GM21528 (cell line): ENCODE measurements at regions not wholly inside any gene's neighbourhood (a gene's known extent, or its start where the extent isn't known, plus 50 kb on each side); places are given as distances from the start of the nearest gene placed in this dataset.
"Not testable (repeated sequence)": the region's sequence is repeated elsewhere in the genome, so short reads cannot be mapped to it uniquely, and the experiment has no call there.

Experiments used
- ATAC-seq: cut with Tn5 transposase; IDR thresholded peaks from one replicate; pipeline ENCODE4 v1.9.1; 2021; ENCODE audit warnings: mild to moderate bottlenecking, moderate library complexity; ENCODE audit not compliant: unreplicated experiment, low FRiP score

- no peak for ATAC-seq
Observed at GRCh38 chr7:25680636-25681035, 452.4 kb upstream of the NPVF start.

DNA sequence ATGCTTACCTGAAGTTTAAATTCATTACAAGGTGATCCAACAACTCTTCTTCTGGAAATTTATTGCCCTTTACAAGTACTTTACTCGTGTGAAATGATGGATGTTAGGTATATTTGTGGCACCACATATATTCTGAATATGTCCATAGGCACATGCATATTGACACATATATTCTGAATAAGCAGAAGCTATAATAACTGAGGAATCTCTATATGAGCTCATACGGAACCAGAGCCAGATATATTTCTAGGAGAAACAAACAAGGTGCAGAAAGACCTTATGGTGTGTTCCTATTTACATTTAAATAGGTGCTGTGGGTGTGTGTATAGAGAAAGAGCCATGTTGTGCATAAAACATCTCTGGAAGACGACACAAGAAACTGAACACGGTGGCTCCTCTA is 456.1 kb upstream of the NPVF start:
- ATAC-seq: no peak

DNA sequence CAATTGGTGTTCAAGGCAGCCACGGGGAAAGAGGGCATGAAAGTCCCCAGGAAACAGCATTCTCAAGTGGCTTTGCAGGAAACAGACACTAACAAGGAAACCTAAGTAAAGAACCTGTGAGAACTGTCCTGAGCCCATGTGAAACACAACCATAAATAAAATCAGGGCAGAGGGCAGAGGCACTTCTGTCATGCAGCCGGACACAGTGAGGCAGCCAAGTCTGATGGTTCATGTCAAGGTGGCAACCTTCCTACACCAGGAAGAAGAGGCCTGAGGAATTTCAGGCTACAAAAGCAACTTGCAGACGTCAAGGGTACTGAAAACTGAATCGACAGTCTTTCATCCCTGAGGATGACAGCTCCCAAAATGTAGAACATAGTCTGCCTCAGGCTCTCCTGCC is 458.2 kb upstream of the NPVF start:
- no peak for ATAC-seq

- no peak for ATAC-seq
Observed at GRCh38 chr7:25694211-25694610, 457.8 kb upstream of the NFE2L3 start.

- no peak for ATAC-seq
Observed at GRCh38 chr7:25694699-25695098, 457.3 kb upstream of the NFE2L3 start.

GRCh38 chr7:25696571-25696970 is 455.4 kb upstream of the NFE2L3 start:
- ATAC-seq: no peak

GRCh38 chr7:25698451-25699113 is 453.4 kb upstream of the NFE2L3 start:
- ATAC-seq: no peak

DNA sequence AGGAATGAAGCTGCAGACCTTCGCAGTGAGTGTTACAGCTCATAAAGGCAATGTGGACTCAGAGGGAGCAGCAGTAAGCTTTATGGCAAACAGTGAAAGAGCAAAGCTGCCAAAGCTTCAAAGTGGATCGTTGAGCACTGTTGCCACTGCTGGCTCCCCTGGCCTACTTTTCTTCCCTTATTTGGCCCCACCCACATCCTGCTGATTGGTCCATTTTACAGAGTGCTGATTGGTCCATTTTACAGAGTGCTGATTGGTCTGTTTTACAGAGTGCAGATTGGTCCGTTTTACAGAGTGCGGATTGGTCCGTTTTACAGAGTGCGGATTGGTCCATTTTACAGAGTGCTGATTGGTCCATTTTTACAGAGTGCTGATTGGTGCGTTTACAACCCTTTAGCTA is 451.9 kb upstream of the NFE2L3 start:
- not testable (repeated sequence) for ATAC-seq

DNA sequence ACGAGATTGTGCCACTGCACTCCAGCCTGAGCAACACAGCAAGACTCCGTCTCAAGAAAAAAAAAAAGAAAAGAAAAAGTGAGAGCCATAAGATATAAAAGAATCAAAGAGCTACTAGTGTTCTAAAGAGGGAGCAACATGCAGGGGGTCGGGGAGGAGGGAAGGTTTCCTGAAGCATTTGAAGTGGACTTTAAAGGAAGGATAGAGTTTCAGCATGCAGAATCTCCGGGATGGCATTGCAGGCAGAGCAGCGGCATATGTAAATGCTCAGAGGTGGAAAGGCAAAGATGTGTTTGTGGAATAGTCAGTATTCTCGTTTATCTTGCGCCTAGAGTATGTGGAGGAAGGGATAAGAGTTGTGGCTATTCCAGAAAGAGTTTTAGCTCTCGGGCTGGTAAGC is 447.6 kb upstream of the NFE2L3 start:
- no peak for ATAC-seq

GRCh38 chr7:25706764-25707163 is 445.2 kb upstream of the NFE2L3 start:
- no peak for ATAC-seq

GRCh38 chr7:25707768-25708620 is 444.0 kb upstream of the NFE2L3 start:
- ATAC-seq: no peak

DNA sequence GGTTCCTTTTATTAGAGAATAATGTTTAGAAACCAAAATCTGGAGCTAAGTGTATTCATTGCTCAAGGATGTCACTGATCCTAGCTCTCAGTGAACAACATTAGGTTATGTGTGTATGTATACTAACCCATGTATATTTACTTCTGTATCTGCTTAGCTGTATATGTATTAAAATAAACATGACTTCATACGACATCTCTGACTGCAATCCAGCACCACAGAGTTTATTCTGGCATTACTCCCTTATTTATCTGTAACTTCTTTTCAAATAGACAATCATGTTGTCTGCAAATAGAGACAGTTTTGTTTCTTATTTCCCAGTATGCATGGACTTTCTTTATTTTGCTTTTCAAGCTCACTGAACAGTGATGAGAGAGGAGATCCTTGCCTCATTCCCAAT is 441.0 kb upstream of the NFE2L3 start:
- no peak for ATAC-seq

- no peak for ATAC-seq
Observed at GRCh38 chr7:25711940-25712339, 440.1 kb upstream of the NFE2L3 start.

DNA sequence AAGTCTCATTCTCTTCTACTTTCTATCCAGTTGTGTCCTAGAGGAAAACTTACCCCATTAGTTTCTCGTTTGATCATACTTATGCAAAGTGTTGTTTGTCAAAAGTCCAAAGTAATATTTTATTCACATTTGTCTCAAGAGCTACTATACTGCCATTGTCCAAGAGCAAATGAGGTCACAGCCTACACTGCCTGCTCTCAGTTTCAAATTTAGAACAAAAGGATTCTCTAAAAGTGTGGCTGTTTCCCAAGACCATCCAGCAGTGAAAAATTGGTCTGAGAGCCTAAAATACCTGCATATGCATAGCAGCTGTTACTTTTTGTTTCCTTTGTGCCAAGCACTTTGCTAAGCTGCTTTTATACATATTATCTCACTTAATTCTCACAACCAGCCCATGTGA is 439.5 kb upstream of the NFE2L3 start:
- ATAC-seq: no peak

DNA sequence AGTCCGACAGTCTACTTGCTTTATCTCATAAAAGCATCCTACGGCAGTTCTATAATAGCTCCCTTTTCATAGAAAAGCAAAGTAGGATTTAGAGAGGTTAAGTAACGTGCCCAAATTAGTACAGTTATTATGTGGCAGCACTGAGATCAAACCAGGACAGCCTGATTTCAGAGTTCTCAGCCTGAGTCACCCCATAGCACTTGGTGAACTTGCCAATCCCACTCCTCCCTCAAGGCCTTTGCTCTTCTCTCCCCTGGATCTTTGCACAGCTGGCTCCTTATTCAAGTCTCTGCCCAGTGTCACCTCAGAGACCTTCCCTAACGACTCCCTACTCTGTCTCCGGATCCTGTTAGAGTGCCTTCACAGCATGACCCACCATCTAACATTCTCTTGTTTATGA is 438.0 kb upstream of the NFE2L3 start:
- no peak for ATAC-seq

- ATAC-seq: no peak
Observed at GRCh38 chr7:25716421-25716820, 435.6 kb upstream of the NFE2L3 start.

- ATAC-seq: no peak
Observed at GRCh38 chr7:25718596-25718995, 433.4 kb upstream of the NFE2L3 start.

GRCh38 chr7:25719190-25719896 is 432.7 kb upstream of the NFE2L3 start:
- no peak for ATAC-seq

DNA sequence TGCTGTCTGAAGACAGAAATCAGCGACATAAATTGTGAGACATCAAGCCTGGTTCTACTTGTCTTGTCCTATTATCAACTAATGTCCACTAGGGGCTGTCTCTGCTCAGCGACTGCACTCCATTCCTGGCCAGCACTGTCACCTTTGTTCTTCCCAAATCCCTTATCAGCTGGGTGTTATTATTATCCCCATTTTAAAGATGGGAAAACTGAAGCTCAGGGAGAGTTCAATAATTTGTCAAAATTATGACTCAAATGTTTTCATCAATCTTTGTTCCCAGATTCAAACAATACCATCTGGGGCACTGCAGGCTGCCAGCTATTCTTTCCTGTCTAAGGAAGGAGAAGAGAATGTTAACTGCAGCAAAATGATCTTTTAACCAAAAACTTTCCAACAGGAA is 431.6 kb upstream of the NFE2L3 start:
- no peak for ATAC-seq

GRCh38 chr7:25722856-25723255 is 429.1 kb upstream of the NFE2L3 start:
- ATAC-seq: no peak

GRCh38 chr7:25725451-25725850 is 426.5 kb upstream of the NFE2L3 start:
- no peak for ATAC-seq
